Liver (tissue), 8 donors: ENCODE measurements at regions not wholly inside any gene's neighbourhood (a gene's known extent, or its start where the extent isn't known, plus 50 kb on each side); places are given as distances from the start of the nearest gene placed in this dataset.

Experiments
- DNase-seq: peaks from one replicate; pipeline ENCODE4 v3.0.0-alpha.2; 2017; ENCODE audit warnings: low spot score
- H3K27ac ChIP-seq, 2 donors: one replicate each; pipeline ENCODE4 v1.7.0; 2013; ENCODE audit warnings: inconsistent platforms in 2 of 2, low read length in 2 of 2, control low read depth in 1 of 2, low read depth in 1 of 2, mild to moderate bottlenecking in 1 of 2
- H3K27me3 ChIP-seq, 4 donors: one replicate each; pipeline versions ENCODE4 v1.6.1 to v1.7.0; 2013; ENCODE audit warnings: low read length in 3 of 4, inconsistent platforms in 1 of 4, mild to moderate bottlenecking in 1 of 4, moderate library complexity in 1 of 4; ENCODE audit not compliant: control insufficient read depth in 4 of 4, insufficient read depth in 4 of 4
- H3K36me3 ChIP-seq, 4 donors: one replicate each; pipeline versions ENCODE4 v1.6.1 to v1.7.0; 2013; ENCODE audit warnings: low read length in 3 of 4, mild to moderate bottlenecking in 3 of 4, low read depth in 1 of 4, moderate library complexity in 1 of 4; ENCODE audit not compliant: control insufficient read depth in 4 of 4, insufficient read depth in 3 of 4
- H3K4me1 ChIP-seq, 4 donors: one replicate each; pipeline versions ENCODE4 v1.6.1 to v1.7.0; 2013; ENCODE audit warnings: low read length in 3 of 4, mild to moderate bottlenecking in 3 of 4, moderate library complexity in 1 of 4; ENCODE audit not compliant: control insufficient read depth in 4 of 4, insufficient read depth in 4 of 4
- H3K4me3 ChIP-seq, 3 donors: one replicate each; pipeline versions ENCODE4 v1.6.1 to v1.7.0; 2013; ENCODE audit warnings: low read length in 3 of 3, control low read depth in 1 of 3, low read depth in 1 of 3, mild to moderate bottlenecking in 1 of 3
- H3K9ac ChIP-seq, 2 donors: one replicate each; pipeline ENCODE4 v1.7.0; 2013; ENCODE audit warnings: low read length in 2 of 2, mild to moderate bottlenecking in 2 of 2, moderate library complexity in 2 of 2, control low read depth in 1 of 2, low read depth in 1 of 2
- H3K9me3 ChIP-seq, 4 donors: one replicate each; pipeline versions ENCODE4 v1.6.1 to v1.7.0; 2013; ENCODE audit warnings: low read length in 3 of 4; ENCODE audit not compliant: control insufficient read depth in 4 of 4
- EGR1 ChIP-seq, 2 donors: IDR thresholded peaks; 2 replicates each; pipeline ENCODE4 v1.6.1; 2016 to 2018; ENCODE audit warnings: antibody characterized with exemption in 2 of 2, low read depth in 2 of 2
- FOXA1 ChIP-seq: IDR thresholded peaks from 2 replicates; pipeline ENCODE4 v1.6.1; 2016; ENCODE audit warnings: antibody characterized with exemption
- FOXA2 ChIP-seq: IDR thresholded peaks from 2 replicates; pipeline ENCODE4 v1.6.1; 2016; ENCODE audit warnings: antibody characterized with exemption
- GABPA ChIP-seq, 2 donors: IDR thresholded peaks in 1 of 2; conservative IDR thresholded peaks in 1 of 2; 2 replicates each; pipeline ENCODE4 v1.6.1; 2016; ENCODE audit warnings: antibody characterized with exemption in 2 of 2, mild to moderate bottlenecking in 1 of 2, moderate library complexity in 1 of 2
- HNF4A ChIP-seq, 2 donors: conservative IDR thresholded peaks; 2 replicates each; pipeline ENCODE4 v1.6.1; 2016; ENCODE audit warnings: antibody characterized with exemption in 2 of 2, mild to moderate bottlenecking in 2 of 2
- HNF4G ChIP-seq: IDR thresholded peaks from 2 replicates; pipeline ENCODE4 v1.6.1; 2016; ENCODE audit warnings: antibody characterized with exemption
- JUND ChIP-seq, 2 donors: IDR thresholded peaks; 2 replicates each; pipeline ENCODE4 v1.6.1; 2016; ENCODE audit warnings: antibody characterized with exemption in 2 of 2
- MAX ChIP-seq: IDR thresholded peaks from 2 replicates; pipeline ENCODE4 v1.6.1; 2016; ENCODE audit warnings: antibody characterized with exemption
- NR2F2 ChIP-seq: IDR thresholded peaks from 2 replicates; pipeline ENCODE4 v1.6.1; 2016; ENCODE audit warnings: antibody characterized with exemption
- RAD21 ChIP-seq, 2 donors: IDR thresholded peaks; 2 replicates each; pipeline ENCODE4 v1.6.1; 2016; ENCODE audit warnings: antibody characterized with exemption in 2 of 2, mild to moderate bottlenecking in 2 of 2
- RXRA ChIP-seq, 2 donors: IDR thresholded peaks; 2 replicates each; pipeline ENCODE4 v1.6.1; 2017 to 2018; ENCODE audit warnings: antibody characterized with exemption in 2 of 2, mild to moderate bottlenecking in 1 of 2
- SP1 ChIP-seq: IDR thresholded peaks from 2 replicates; pipeline ENCODE4 v1.6.1; 2018; ENCODE audit warnings: antibody characterized with exemption, mild to moderate bottlenecking
- TAF1 ChIP-seq: conservative IDR thresholded peaks from 2 replicates; pipeline ENCODE4 v1.6.1; 2016; ENCODE audit warnings: antibody characterized with exemption, mild to moderate bottlenecking
- YY1 ChIP-seq: IDR thresholded peaks from 2 replicates; pipeline ENCODE4 v1.6.1; 2016; ENCODE audit warnings: antibody characterized with exemption, mild to moderate bottlenecking
- ZBTB33 ChIP-seq: IDR thresholded peaks from 2 replicates; pipeline ENCODE4 v1.6.1; 2016; ENCODE audit warnings: antibody characterized with exemption
- WGBS: extraction: QIAGEN DNeasy Blood & Tissue Kit; methylation state at CpG from one replicate; pipeline ENCODE4 v1.1.7; 2013; 5-methylcytosine and 5-hydroxymethylcytosine counted together
- TF ChIP-seq, protein P1 (sequence below): IDR thresholded peaks from 2 replicates; pipeline ENCODE4 v1.6.1; 2016; ENCODE audit warnings: antibody characterized with exemption
- TF ChIP-seq, protein P2 (sequence below): fragments of 150-350 bp; IDR thresholded peaks from 2 replicates; pipeline ENCODE4 v1.5.1; 2017; ENCODE audit warnings: improper control_type of control experiment, low read depth, low read length; ENCODE audit not compliant: missing input control
- TF ChIP-seq, protein P3 (sequence below): IDR thresholded peaks from 2 replicates; pipeline ENCODE4 v1.6.1; 2016; ENCODE audit warnings: antibody characterized with exemption, mild to moderate bottlenecking
- donor health status: healthy.
- donor health status: healthy.
- donor health status: healthy.
- donor health status: healthy.
- donor health status: healthy.

DNA sequence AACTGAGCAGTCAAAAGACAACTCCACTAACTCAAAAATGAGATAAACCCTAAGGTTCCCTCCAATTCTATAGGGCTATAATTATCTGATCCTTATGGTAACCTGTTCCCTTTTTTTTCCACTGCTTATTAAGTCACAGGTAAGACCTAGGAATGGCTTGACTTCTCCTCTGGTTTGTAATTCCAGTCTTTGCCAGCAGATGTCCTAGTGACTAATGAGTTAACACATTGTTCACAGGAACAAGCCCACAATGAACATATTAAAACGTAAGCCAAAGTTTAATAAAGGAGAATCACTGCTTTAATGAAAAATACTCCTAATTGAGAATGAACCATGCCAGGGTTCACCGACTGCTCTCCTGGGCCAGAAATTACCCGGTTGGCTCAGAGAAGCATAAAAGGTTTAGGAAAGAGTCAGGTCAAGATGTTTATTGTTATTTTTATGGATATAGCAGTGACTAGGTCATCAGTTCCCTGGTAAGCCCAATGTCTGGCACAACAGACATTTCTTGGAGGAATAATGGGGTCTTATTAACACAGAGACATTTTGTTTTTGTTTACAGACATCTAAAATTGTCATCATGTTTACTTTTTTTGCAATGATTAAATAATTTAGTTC lies 120.1 kb downstream of the ELAPOR2 start:
- H3K27ac ChIP-seq: no peak overlapping the region
- H3K4me1 ChIP-seq: peaks cover 0 to 2% (median 0%) of the 10 kb centered on the region in 4 donors
- no peaks in the 10 kb centered on the region for H3K27me3 ChIP-seq
- no peak for DNase-seq
- WGBS: 6% methylated on average over 3 of the region's 3 CpGs
- no peak overlapping the region for H3K9ac ChIP-seq
- no peaks in the 10 kb centered on the region for H3K9me3 ChIP-seq
- no peak overlapping the region for H3K4me3 ChIP-seq
- TF ChIP-seq, protein P1, sequence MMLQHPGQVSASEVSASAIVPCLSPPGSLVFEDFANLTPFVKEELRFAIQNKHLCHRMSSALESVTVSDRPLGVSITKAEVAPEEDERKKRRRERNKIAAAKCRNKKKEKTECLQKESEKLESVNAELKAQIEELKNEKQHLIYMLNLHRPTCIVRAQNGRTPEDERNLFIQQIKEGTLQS: no peak
- TF ChIP-seq EGR1 (IDR thresholded peaks at IDR 0.05; ENCODE audit: low read depth in 2 of 2): no peak
- peak; percentile 79 to 86 for TF ChIP-seq RAD21 (IDR thresholded peaks at IDR 0.05)
- no peak for TF ChIP-seq ZBTB33
- TF ChIP-seq, protein P2, sequence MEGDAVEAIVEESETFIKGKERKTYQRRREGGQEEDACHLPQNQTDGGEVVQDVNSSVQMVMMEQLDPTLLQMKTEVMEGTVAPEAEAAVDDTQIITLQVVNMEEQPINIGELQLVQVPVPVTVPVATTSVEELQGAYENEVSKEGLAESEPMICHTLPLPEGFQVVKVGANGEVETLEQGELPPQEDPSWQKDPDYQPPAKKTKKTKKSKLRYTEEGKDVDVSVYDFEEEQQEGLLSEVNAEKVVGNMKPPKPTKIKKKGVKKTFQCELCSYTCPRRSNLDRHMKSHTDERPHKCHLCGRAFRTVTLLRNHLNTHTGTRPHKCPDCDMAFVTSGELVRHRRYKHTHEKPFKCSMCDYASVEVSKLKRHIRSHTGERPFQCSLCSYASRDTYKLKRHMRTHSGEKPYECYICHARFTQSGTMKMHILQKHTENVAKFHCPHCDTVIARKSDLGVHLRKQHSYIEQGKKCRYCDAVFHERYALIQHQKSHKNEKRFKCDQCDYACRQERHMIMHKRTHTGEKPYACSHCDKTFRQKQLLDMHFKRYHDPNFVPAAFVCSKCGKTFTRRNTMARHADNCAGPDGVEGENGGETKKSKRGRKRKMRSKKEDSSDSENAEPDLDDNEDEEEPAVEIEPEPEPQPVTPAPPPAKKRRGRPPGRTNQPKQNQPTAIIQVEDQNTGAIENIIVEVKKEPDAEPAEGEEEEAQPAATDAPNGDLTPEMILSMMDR: peak; percentile 78
- peak in 1 of 2 donors; percentile 21 for TF ChIP-seq HNF4A (conservative IDR thresholded peaks at IDR 0.05)
- no peak for TF ChIP-seq MAX
- TF ChIP-seq FOXA2: no peak
- no peaks in the 10 kb centered on the region for H3K36me3 ChIP-seq

DNA sequence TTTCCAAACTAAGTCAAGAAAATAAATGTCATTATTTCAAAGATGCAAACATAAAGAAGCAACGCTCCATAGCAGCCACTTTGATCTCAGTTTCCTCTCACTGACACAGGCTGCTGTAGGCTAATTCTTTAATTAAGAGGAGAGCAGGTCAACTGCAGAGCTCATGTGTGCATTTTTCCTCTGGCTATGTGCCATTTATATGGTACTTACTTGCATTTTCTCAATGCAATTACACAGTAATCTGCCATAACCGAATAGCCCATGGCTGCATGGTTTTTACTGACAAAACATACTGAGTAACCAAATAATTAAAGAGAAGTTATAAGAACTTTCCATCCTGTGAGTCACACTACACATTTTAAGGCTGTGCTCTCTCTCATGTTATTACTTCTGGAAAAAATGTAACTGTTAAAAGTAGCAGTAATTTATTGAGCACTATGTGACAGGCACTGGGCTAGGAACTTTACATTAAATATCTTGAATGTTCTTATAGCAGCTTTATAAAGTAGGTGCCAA lies 122.0 kb downstream of the ELAPOR2 start:
- H3K36me3 ChIP-seq: no peaks in the 10 kb centered on the region
- TF ChIP-seq RXRA (IDR thresholded peaks at IDR 0.05) (no peak), RAD21 (IDR thresholded peaks at IDR 0.05) (no peak), MAX (no peak), GABPA (IDR thresholded peaks at IDR 0.05 in 1 of 2, conservative IDR thresholded peaks at IDR 0.05 in 1 of 2) (no peak), TAF1 (no peak), NR2F2 (no peak), EGR1 (IDR thresholded peaks at IDR 0.05; ENCODE audit: low read depth in 2 of 2) (no peak), FOXA2 (no peak), YY1 (no peak), ZBTB33 (no peak), HNF4A (conservative IDR thresholded peaks at IDR 0.05) (no peak), SP1 (no peak), FOXA1 (no peak), JUND (IDR thresholded peaks at IDR 0.05) (no peak), HNF4G (no peak)
- TF ChIP-seq, protein P2: no peak
- TF ChIP-seq, protein P1: no peak
- TF ChIP-seq, protein P3, sequence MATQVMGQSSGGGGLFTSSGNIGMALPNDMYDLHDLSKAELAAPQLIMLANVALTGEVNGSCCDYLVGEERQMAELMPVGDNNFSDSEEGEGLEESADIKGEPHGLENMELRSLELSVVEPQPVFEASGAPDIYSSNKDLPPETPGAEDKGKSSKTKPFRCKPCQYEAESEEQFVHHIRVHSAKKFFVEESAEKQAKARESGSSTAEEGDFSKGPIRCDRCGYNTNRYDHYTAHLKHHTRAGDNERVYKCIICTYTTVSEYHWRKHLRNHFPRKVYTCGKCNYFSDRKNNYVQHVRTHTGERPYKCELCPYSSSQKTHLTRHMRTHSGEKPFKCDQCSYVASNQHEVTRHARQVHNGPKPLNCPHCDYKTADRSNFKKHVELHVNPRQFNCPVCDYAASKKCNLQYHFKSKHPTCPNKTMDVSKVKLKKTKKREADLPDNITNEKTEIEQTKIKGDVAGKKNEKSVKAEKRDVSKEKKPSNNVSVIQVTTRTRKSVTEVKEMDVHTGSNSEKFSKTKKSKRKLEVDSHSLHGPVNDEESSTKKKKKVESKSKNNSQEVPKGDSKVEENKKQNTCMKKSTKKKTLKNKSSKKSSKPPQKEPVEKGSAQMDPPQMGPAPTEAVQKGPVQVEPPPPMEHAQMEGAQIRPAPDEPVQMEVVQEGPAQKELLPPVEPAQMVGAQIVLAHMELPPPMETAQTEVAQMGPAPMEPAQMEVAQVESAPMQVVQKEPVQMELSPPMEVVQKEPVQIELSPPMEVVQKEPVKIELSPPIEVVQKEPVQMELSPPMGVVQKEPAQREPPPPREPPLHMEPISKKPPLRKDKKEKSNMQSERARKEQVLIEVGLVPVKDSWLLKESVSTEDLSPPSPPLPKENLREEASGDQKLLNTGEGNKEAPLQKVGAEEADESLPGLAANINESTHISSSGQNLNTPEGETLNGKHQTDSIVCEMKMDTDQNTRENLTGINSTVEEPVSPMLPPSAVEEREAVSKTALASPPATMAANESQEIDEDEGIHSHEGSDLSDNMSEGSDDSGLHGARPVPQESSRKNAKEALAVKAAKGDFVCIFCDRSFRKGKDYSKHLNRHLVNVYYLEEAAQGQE: no peak
- H3K9me3 ChIP-seq: no peaks in the 10 kb centered on the region
- no peak overlapping the region for H3K27ac ChIP-seq
- peaks cover 0 to 2% (median 0%) of the 10 kb centered on the region in 4 donors for H3K4me1 ChIP-seq
- WGBS: 80% methylated on average over 2 of the region's 2 CpGs
- no peak overlapping the region for H3K4me3 ChIP-seq
- no peak overlapping the region for H3K9ac ChIP-seq
- H3K27me3 ChIP-seq: no peaks in the 10 kb centered on the region
- no peak for DNase-seq
